IMR-90 (cell line): ENCODE measurements at regions not wholly inside any gene's neighbourhood (a gene's known extent, or its start where the extent isn't known, plus 50 kb on each side); places are given as distances from the start of the nearest gene placed in this dataset.

ENCODE experiments used
- MAFK ChIP-seq: IDR thresholded peaks from 2 replicates; pipeline ENCODE4 v1.6.1; 2012; ENCODE audit warnings: low read depth, low read length, improper control_type of control experiment
- MXI1 ChIP-seq: IDR thresholded peaks from 2 replicates; pipeline ENCODE4 v1.6.1; 2012; ENCODE audit warnings: low read depth, mild to moderate bottlenecking, low read length, moderate library complexity, borderline replicate concordance
- NFE2L2 ChIP-seq: fragments of 150-350 bp; IDR thresholded peaks from 2 replicates; pipeline ENCODE4 v1.6.1; 2016; ENCODE audit warnings: low read depth, mild to moderate bottlenecking, low read length
- POLR2A ChIP-seq: IDR thresholded peaks from 2 replicates; pipeline ENCODE4 v1.6.1; 2012; ENCODE audit warnings: mild to moderate bottlenecking, low read depth, low read length
- RCOR1 ChIP-seq: IDR thresholded peaks from 2 replicates; pipeline ENCODE4 v1.6.1; 2012; ENCODE audit warnings: mild to moderate bottlenecking, low read length, improper control_type of control experiment; ENCODE audit not compliant: insufficient replicate concordance
- TF ChIP-seq, protein P1 (sequence below): conservative IDR thresholded peaks from 2 replicates; pipeline ENCODE4 v1.5.1; 2012; ENCODE audit warnings: mild to moderate bottlenecking, low read depth, low read length, improper control_type of control experiment
- TF ChIP-seq, protein P2 (sequence below): fragments of 150-350 bp; IDR thresholded peaks from 2 replicates; pipeline ENCODE4 v1.6.1; 2016; ENCODE audit warnings: low read depth, mild to moderate bottlenecking, low read length, moderate library complexity, borderline replicate concordance

DNA sequence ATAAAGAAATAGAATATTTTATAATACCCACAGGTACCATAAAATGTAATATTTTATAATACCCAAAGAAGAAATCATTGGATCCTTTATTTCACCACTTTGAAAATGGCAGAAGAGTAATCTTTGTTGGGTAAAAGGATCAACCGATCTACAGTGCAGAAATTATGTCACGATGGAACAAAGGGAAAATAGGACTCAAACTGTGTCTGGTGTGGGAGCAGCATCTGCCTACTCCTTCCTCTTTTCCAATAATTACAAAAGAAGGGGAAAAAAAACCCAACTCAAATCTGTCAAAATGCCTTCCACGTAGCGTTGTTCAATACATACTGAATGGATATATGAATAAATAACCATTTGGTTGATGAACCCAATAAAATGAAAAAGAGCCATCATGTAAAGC is 492.6 kb upstream of the TBL1XR1 start:
- TF ChIP-seq NFE2L2 (no peak), RCOR1 (no peak), MAFK (no peak), POLR2A (no peak), MXI1 (no peak)
- TF ChIP-seq, protein P1, sequence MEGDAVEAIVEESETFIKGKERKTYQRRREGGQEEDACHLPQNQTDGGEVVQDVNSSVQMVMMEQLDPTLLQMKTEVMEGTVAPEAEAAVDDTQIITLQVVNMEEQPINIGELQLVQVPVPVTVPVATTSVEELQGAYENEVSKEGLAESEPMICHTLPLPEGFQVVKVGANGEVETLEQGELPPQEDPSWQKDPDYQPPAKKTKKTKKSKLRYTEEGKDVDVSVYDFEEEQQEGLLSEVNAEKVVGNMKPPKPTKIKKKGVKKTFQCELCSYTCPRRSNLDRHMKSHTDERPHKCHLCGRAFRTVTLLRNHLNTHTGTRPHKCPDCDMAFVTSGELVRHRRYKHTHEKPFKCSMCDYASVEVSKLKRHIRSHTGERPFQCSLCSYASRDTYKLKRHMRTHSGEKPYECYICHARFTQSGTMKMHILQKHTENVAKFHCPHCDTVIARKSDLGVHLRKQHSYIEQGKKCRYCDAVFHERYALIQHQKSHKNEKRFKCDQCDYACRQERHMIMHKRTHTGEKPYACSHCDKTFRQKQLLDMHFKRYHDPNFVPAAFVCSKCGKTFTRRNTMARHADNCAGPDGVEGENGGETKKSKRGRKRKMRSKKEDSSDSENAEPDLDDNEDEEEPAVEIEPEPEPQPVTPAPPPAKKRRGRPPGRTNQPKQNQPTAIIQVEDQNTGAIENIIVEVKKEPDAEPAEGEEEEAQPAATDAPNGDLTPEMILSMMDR = no peak
- TF ChIP-seq, protein P2, sequence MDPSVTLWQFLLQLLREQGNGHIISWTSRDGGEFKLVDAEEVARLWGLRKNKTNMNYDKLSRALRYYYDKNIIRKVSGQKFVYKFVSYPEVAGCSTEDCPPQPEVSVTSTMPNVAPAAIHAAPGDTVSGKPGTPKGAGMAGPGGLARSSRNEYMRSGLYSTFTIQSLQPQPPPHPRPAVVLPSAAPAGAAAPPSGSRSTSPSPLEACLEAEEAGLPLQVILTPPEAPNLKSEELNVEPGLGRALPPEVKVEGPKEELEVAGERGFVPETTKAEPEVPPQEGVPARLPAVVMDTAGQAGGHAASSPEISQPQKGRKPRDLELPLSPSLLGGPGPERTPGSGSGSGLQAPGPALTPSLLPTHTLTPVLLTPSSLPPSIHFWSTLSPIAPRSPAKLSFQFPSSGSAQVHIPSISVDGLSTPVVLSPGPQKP = no peak
